ENCODE measurements at regions not wholly inside any gene's neighbourhood (a gene's known extent, or its start where the extent isn't known, plus 50 kb on each side); places are given as distances from the start of the nearest gene placed in this dataset.

GRCh38 chr13:50671497-50671850 lies 172.0 kb downstream of the DLEU7 start:
- TF ChIP-seq POLR2A (IDR thresholded peaks at IDR 0.05): no peak
- TF ChIP-seq, protein P1, sequence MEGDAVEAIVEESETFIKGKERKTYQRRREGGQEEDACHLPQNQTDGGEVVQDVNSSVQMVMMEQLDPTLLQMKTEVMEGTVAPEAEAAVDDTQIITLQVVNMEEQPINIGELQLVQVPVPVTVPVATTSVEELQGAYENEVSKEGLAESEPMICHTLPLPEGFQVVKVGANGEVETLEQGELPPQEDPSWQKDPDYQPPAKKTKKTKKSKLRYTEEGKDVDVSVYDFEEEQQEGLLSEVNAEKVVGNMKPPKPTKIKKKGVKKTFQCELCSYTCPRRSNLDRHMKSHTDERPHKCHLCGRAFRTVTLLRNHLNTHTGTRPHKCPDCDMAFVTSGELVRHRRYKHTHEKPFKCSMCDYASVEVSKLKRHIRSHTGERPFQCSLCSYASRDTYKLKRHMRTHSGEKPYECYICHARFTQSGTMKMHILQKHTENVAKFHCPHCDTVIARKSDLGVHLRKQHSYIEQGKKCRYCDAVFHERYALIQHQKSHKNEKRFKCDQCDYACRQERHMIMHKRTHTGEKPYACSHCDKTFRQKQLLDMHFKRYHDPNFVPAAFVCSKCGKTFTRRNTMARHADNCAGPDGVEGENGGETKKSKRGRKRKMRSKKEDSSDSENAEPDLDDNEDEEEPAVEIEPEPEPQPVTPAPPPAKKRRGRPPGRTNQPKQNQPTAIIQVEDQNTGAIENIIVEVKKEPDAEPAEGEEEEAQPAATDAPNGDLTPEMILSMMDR (IDR thresholded peaks at IDR 0.05): no peak
